ENCODE measurements at regions not wholly inside any gene's neighbourhood (a gene's known extent, or its start where the extent isn't known, plus 50 kb on each side); places are given as distances from the start of the nearest gene placed in this dataset.

DNA sequence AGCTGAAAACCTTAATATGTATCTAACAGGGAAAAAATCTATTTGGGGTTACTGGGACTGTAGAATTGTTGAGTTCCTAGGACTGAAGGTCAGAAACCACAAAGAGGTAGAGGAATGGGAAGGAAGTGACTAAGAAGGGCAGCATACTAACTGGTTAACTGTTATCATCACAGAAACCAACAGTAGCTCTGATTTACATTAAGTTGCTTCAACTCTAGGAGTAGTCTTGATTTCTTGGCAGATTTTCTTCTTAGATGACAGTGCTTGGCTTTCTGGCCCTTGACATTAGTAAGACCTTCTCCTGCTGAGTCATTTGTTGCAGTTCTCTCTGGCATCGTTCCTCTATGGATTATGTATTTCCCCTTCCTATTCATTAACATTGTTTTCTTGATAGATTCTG is 116.1 kb upstream of the RASA1 start:
- Mint-ChIP-seq H3K27me3 (ENCODE audit: low read depth in 3 of 3) (peaks cover 0 to 2% (median 1%) of the 10 kb centered on the region in 3 donors), H3K36me3 (no peaks in the 10 kb centered on the region), H3K4me1 (peaks cover 13% of the 10 kb centered on the region), H3K9me3 (peaks cover 0 to 6% (median 0%) of the 10 kb centered on the region in 7 donors), H3K4me3 (no peak overlapping the region), H3K27ac (peak overlapping the region in 2 of 7 donors; percentile 23 to 44)
- H3K9me3 ChIP-seq (replicated peaks in 1 of 2; ENCODE audit: control insufficient read depth in 1 of 2, insufficient read depth in 1 of 2, low read length in 2 of 2): no peaks in the 10 kb centered on the region
- TF ChIP-seq, protein P1, sequence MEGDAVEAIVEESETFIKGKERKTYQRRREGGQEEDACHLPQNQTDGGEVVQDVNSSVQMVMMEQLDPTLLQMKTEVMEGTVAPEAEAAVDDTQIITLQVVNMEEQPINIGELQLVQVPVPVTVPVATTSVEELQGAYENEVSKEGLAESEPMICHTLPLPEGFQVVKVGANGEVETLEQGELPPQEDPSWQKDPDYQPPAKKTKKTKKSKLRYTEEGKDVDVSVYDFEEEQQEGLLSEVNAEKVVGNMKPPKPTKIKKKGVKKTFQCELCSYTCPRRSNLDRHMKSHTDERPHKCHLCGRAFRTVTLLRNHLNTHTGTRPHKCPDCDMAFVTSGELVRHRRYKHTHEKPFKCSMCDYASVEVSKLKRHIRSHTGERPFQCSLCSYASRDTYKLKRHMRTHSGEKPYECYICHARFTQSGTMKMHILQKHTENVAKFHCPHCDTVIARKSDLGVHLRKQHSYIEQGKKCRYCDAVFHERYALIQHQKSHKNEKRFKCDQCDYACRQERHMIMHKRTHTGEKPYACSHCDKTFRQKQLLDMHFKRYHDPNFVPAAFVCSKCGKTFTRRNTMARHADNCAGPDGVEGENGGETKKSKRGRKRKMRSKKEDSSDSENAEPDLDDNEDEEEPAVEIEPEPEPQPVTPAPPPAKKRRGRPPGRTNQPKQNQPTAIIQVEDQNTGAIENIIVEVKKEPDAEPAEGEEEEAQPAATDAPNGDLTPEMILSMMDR (IDR thresholded peaks at IDR 0.05): no peak
- no peaks in the 10 kb centered on the region for H3K79me2 ChIP-seq (ENCODE audit: insufficient read depth, low read length)
- intact Hi-C loops (cut with micrococcal nuclease): no loop called here
- no peaks in the 10 kb centered on the region for H3K27me3 ChIP-seq (ENCODE audit: control insufficient read depth in 2 of 2, insufficient read depth in 2 of 2, low read length in 2 of 2)
- H2AFZ ChIP-seq (ENCODE audit: insufficient read depth, low read depth, low read length, poor library complexity, severe bottlenecking): no peak overlapping the region
- peak; percentile 28 to 46 (median 43) for DNase-seq
- no CpG with 5 or more reads among the region's 1 CpG for WGBS (ENCODE audit: insufficient coverage)
- H4K20me1 ChIP-seq (ENCODE audit: insufficient read depth, low read length): no peaks in the 10 kb centered on the region
- H3K36me3 ChIP-seq (replicated peaks in 1 of 2; ENCODE audit: control insufficient read depth in 1 of 2, insufficient read depth in 2 of 2, low read length in 2 of 2): no peaks in the 10 kb centered on the region
- no peak overlapping the region for H3K9ac ChIP-seq (ENCODE audit: insufficient read depth, low read length, poor library complexity, severe bottlenecking)
- peaks cover 8 to 10% of the 10 kb centered on the region in 2 donors for H3K4me1 ChIP-seq (ENCODE audit: control insufficient read depth in 1 of 2, insufficient read depth in 2 of 2, low read length in 2 of 2)
- no peak overlapping the region for H3K4me3 ChIP-seq (replicated peaks in 1 of 3; ENCODE audit: low read depth in 2 of 3, low read length in 3 of 3)
- H3K4me2 ChIP-seq (replicated peaks; ENCODE audit: extremely low read depth, low read length, poor library complexity, severe bottlenecking): no peak overlapping the region
- peak overlapping the region in 1 of 2 donors; percentile 44 for H3K27ac ChIP-seq (ENCODE audit: low read depth in 1 of 2, low read length in 2 of 2)

GRCh38 chr5:87152886-87153285 is 114.8 kb upstream of the RASA1 start:
- H3K79me2 ChIP-seq (ENCODE audit: insufficient read depth, low read length): no peaks in the 10 kb centered on the region
- H3K9ac ChIP-seq (ENCODE audit: insufficient read depth, low read length, poor library complexity, severe bottlenecking): no peak overlapping the region
- no peaks in the 10 kb centered on the region for H3K27me3 ChIP-seq (ENCODE audit: control insufficient read depth in 2 of 2, insufficient read depth in 2 of 2, low read length in 2 of 2)
- DNase-seq: no peak
- Mint-ChIP-seq H3K27me3 (ENCODE audit: low read depth in 3 of 3) (peaks cover 0 to 2% (median 1%) of the 10 kb centered on the region in 3 donors), H3K9me3 (peaks cover 0 to 4% (median 0%) of the 10 kb centered on the region in 7 donors), H3K4me3 (no peak overlapping the region), H3K4me1 (peaks cover 13% of the 10 kb centered on the region), H3K27ac (no peak overlapping the region), H3K36me3 (no peaks in the 10 kb centered on the region)
- H3K4me1 ChIP-seq (ENCODE audit: control insufficient read depth in 1 of 2, insufficient read depth in 2 of 2, low read length in 2 of 2): peaks cover 8 to 10% of the 10 kb centered on the region in 2 donors
- TF ChIP-seq, protein P1 (IDR thresholded peaks at IDR 0.05): no peak
- H3K4me2 ChIP-seq (replicated peaks; ENCODE audit: extremely low read depth, low read length, poor library complexity, severe bottlenecking): no peak overlapping the region
- H3K27ac ChIP-seq (ENCODE audit: low read depth in 1 of 2, low read length in 2 of 2): no peak overlapping the region
- no peaks in the 10 kb centered on the region for H3K36me3 ChIP-seq (replicated peaks in 1 of 2; ENCODE audit: control insufficient read depth in 1 of 2, insufficient read depth in 2 of 2, low read length in 2 of 2)
- H3K9me3 ChIP-seq (replicated peaks in 1 of 2; ENCODE audit: control insufficient read depth in 1 of 2, insufficient read depth in 1 of 2, low read length in 2 of 2): no peaks in the 10 kb centered on the region
- no CpG with 5 or more reads among the region's 1 CpG for WGBS (ENCODE audit: insufficient coverage)
- no peak overlapping the region for H2AFZ ChIP-seq (ENCODE audit: insufficient read depth, low read depth, low read length, poor library complexity, severe bottlenecking)
- H3K4me3 ChIP-seq (replicated peaks in 1 of 3; ENCODE audit: low read depth in 2 of 3, low read length in 3 of 3): no peak overlapping the region
- intact Hi-C loops (cut with micrococcal nuclease): no loop called here
- no peaks in the 10 kb centered on the region for H4K20me1 ChIP-seq (ENCODE audit: insufficient read depth, low read length)

Measured in CD14-positive monocyte (primary cell).